Liver (tissue), 8 donors: ENCODE measurements at regions not wholly inside any gene's neighbourhood (a gene's known extent, or its start where the extent isn't known, plus 50 kb on each side); places are given as distances from the start of the nearest gene placed in this dataset.

Experiments
- DNase-seq: peaks from one replicate; pipeline ENCODE4 v3.0.0-alpha.2; 2017; ENCODE audit warnings: low spot score
- H3K27ac ChIP-seq, 2 donors: one replicate each; pipeline ENCODE4 v1.7.0; 2013; ENCODE audit warnings: inconsistent platforms in 2 of 2, low read length in 2 of 2, control low read depth in 1 of 2, low read depth in 1 of 2, mild to moderate bottlenecking in 1 of 2
- H3K27me3 ChIP-seq, 4 donors: one replicate each; pipeline versions ENCODE4 v1.6.1 to v1.7.0; 2013; ENCODE audit warnings: low read length in 3 of 4, inconsistent platforms in 1 of 4, mild to moderate bottlenecking in 1 of 4, moderate library complexity in 1 of 4; ENCODE audit not compliant: control insufficient read depth in 4 of 4, insufficient read depth in 4 of 4
- H3K36me3 ChIP-seq, 4 donors: one replicate each; pipeline versions ENCODE4 v1.6.1 to v1.7.0; 2013; ENCODE audit warnings: low read length in 3 of 4, mild to moderate bottlenecking in 3 of 4, low read depth in 1 of 4, moderate library complexity in 1 of 4; ENCODE audit not compliant: control insufficient read depth in 4 of 4, insufficient read depth in 3 of 4
- H3K4me1 ChIP-seq, 4 donors: one replicate each; pipeline versions ENCODE4 v1.6.1 to v1.7.0; 2013; ENCODE audit warnings: low read length in 3 of 4, mild to moderate bottlenecking in 3 of 4, moderate library complexity in 1 of 4; ENCODE audit not compliant: control insufficient read depth in 4 of 4, insufficient read depth in 4 of 4
- H3K4me3 ChIP-seq, 3 donors: one replicate each; pipeline versions ENCODE4 v1.6.1 to v1.7.0; 2013; ENCODE audit warnings: low read length in 3 of 3, control low read depth in 1 of 3, low read depth in 1 of 3, mild to moderate bottlenecking in 1 of 3
- H3K9ac ChIP-seq, 2 donors: one replicate each; pipeline ENCODE4 v1.7.0; 2013; ENCODE audit warnings: low read length in 2 of 2, mild to moderate bottlenecking in 2 of 2, moderate library complexity in 2 of 2, control low read depth in 1 of 2, low read depth in 1 of 2
- H3K9me3 ChIP-seq, 4 donors: one replicate each; pipeline versions ENCODE4 v1.6.1 to v1.7.0; 2013; ENCODE audit warnings: low read length in 3 of 4; ENCODE audit not compliant: control insufficient read depth in 4 of 4
- CTCF ChIP-seq: fragments of 150-350 bp; IDR thresholded peaks from 2 replicates; pipeline ENCODE4 v1.5.1; 2017; ENCODE audit warnings: improper control_type of control experiment, low read depth, low read length; ENCODE audit not compliant: missing input control
- EGR1 ChIP-seq, 2 donors: IDR thresholded peaks; 2 replicates each; pipeline ENCODE4 v1.6.1; 2016 to 2018; ENCODE audit warnings: antibody characterized with exemption in 2 of 2, low read depth in 2 of 2
- FOXA1 ChIP-seq: IDR thresholded peaks from 2 replicates; pipeline ENCODE4 v1.6.1; 2016; ENCODE audit warnings: antibody characterized with exemption
- FOXA2 ChIP-seq: IDR thresholded peaks from 2 replicates; pipeline ENCODE4 v1.6.1; 2016; ENCODE audit warnings: antibody characterized with exemption
- GABPA ChIP-seq, 2 donors: IDR thresholded peaks in 1 of 2; conservative IDR thresholded peaks in 1 of 2; 2 replicates each; pipeline ENCODE4 v1.6.1; 2016; ENCODE audit warnings: antibody characterized with exemption in 2 of 2, mild to moderate bottlenecking in 1 of 2, moderate library complexity in 1 of 2
- HNF4A ChIP-seq, 2 donors: conservative IDR thresholded peaks; 2 replicates each; pipeline ENCODE4 v1.6.1; 2016; ENCODE audit warnings: antibody characterized with exemption in 2 of 2, mild to moderate bottlenecking in 2 of 2
- HNF4G ChIP-seq: IDR thresholded peaks from 2 replicates; pipeline ENCODE4 v1.6.1; 2016; ENCODE audit warnings: antibody characterized with exemption
- JUND ChIP-seq, 2 donors: IDR thresholded peaks; 2 replicates each; pipeline ENCODE4 v1.6.1; 2016; ENCODE audit warnings: antibody characterized with exemption in 2 of 2
- MAX ChIP-seq: IDR thresholded peaks from 2 replicates; pipeline ENCODE4 v1.6.1; 2016; ENCODE audit warnings: antibody characterized with exemption
- NR2F2 ChIP-seq: IDR thresholded peaks from 2 replicates; pipeline ENCODE4 v1.6.1; 2016; ENCODE audit warnings: antibody characterized with exemption
- RAD21 ChIP-seq, 2 donors: IDR thresholded peaks; 2 replicates each; pipeline ENCODE4 v1.6.1; 2016; ENCODE audit warnings: antibody characterized with exemption in 2 of 2, mild to moderate bottlenecking in 2 of 2
- REST ChIP-seq: IDR thresholded peaks from 2 replicates; pipeline ENCODE4 v1.6.1; 2016; ENCODE audit warnings: antibody characterized with exemption, mild to moderate bottlenecking
- RXRA ChIP-seq, 2 donors: IDR thresholded peaks; 2 replicates each; pipeline ENCODE4 v1.6.1; 2017 to 2018; ENCODE audit warnings: antibody characterized with exemption in 2 of 2, mild to moderate bottlenecking in 1 of 2
- SP1 ChIP-seq: IDR thresholded peaks from 2 replicates; pipeline ENCODE4 v1.6.1; 2018; ENCODE audit warnings: antibody characterized with exemption, mild to moderate bottlenecking
- TAF1 ChIP-seq: conservative IDR thresholded peaks from 2 replicates; pipeline ENCODE4 v1.6.1; 2016; ENCODE audit warnings: antibody characterized with exemption, mild to moderate bottlenecking
- YY1 ChIP-seq: IDR thresholded peaks from 2 replicates; pipeline ENCODE4 v1.6.1; 2016; ENCODE audit warnings: antibody characterized with exemption, mild to moderate bottlenecking
- ZBTB33 ChIP-seq: IDR thresholded peaks from 2 replicates; pipeline ENCODE4 v1.6.1; 2016; ENCODE audit warnings: antibody characterized with exemption
- WGBS: extraction: QIAGEN DNeasy Blood & Tissue Kit; methylation state at CpG from one replicate; pipeline ENCODE4 v1.1.7; 2013; 5-methylcytosine and 5-hydroxymethylcytosine counted together
- TF ChIP-seq, protein P1 (sequence below): IDR thresholded peaks from 2 replicates; pipeline ENCODE4 v1.6.1; 2016; ENCODE audit warnings: antibody characterized with exemption
- donor health status: healthy.
- donor health status: healthy.
- donor health status: healthy.
- donor health status: healthy.
- donor health status: healthy.

GRCh38 chr2:204066051-204066450 is 129.5 kb downstream of the ICOS start:
- H3K36me3 ChIP-seq, result no peaks in the 10 kb centered on the region
- DNase-seq, result no peak
- no peak overlapping the region for H3K9ac ChIP-seq
- no peaks in the 10 kb centered on the region for H3K27me3 ChIP-seq
- WGBS, result 74% methylated on average over 1 of the region's 1 CpG
- no peak for TF ChIP-seq CTCF
- TF ChIP-seq EGR1 (IDR thresholded peaks at IDR 0.05; ENCODE audit: low read depth in 2 of 2), result no peak
- no peak for TF ChIP-seq GABPA (IDR thresholded peaks at IDR 0.05 in 1 of 2, conservative IDR thresholded peaks at IDR 0.05 in 1 of 2)
- TF ChIP-seq NR2F2, result no peak
- no peak for TF ChIP-seq FOXA1
- TF ChIP-seq SP1, result no peak
- no peak for TF ChIP-seq HNF4G
- no peak for TF ChIP-seq REST
- no peak for TF ChIP-seq RXRA (IDR thresholded peaks at IDR 0.05)
- TF ChIP-seq, protein P1, sequence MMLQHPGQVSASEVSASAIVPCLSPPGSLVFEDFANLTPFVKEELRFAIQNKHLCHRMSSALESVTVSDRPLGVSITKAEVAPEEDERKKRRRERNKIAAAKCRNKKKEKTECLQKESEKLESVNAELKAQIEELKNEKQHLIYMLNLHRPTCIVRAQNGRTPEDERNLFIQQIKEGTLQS, result no peak
- no peak for TF ChIP-seq RAD21 (IDR thresholded peaks at IDR 0.05)
- TF ChIP-seq JUND (IDR thresholded peaks at IDR 0.05), result no peak
- no peak for TF ChIP-seq ZBTB33
- TF ChIP-seq YY1, result no peak
- no peak for TF ChIP-seq FOXA2
- TF ChIP-seq HNF4A (conservative IDR thresholded peaks at IDR 0.05), result no peak
- no peak for TF ChIP-seq TAF1
- peaks cover 0 to 3% (median 0%) of the 10 kb centered on the region in 4 donors for H3K9me3 ChIP-seq
- H3K4me1 ChIP-seq, result no peaks in the 10 kb centered on the region
- no peak overlapping the region for H3K27ac ChIP-seq
- no peak overlapping the region for H3K4me3 ChIP-seq

DNA sequence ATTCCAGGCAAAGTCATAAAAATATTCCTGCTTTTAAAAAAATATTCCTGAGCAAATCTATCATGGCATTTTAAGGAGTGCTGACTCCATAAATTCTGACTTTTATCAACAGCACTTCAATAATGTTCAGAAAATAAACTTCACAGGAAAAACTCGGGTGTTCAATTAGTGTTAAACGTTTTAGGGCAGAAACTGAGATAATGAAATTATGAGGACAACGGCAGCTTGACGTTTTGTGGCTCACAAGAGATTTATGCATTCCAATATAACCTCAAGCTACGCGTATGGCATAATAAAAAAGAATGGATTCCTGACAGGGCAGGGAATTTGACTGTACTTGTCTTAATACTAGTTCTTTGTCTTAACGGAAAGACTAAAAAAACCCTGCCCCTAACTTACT is 133.2 kb downstream of the ICOS start:
- H3K9ac ChIP-seq, result no peak overlapping the region
- no peak overlapping the region for H3K4me3 ChIP-seq
- H3K4me1 ChIP-seq, result no peaks in the 10 kb centered on the region
- no peak overlapping the region for H3K27ac ChIP-seq
- H3K9me3 ChIP-seq, result peaks cover 0 to 3% (median 0%) of the 10 kb centered on the region in 4 donors
- no peak for TF ChIP-seq RXRA (IDR thresholded peaks at IDR 0.05)
- TF ChIP-seq FOXA1, result no peak
- no peak for TF ChIP-seq HNF4G
- no peak for TF ChIP-seq JUND (IDR thresholded peaks at IDR 0.05)
- no peak for TF ChIP-seq NR2F2
- TF ChIP-seq MAX, result no peak
- no peak for TF ChIP-seq SP1
- TF ChIP-seq RAD21 (IDR thresholded peaks at IDR 0.05), result no peak
- no peaks in the 10 kb centered on the region for H3K36me3 ChIP-seq
- H3K27me3 ChIP-seq, result peaks cover 0 to 2% (median 0%) of the 10 kb centered on the region in 4 donors
- no peak for DNase-seq
- WGBS, result 61% methylated on average over 7 of the region's 7 CpGs
